Thoracic aorta (tissue), 2 donors: ENCODE measurements at regions not wholly inside any gene's neighbourhood (a gene's known extent, or its start where the extent isn't known, plus 50 kb on each side); places are given as distances from the start of the nearest gene placed in this dataset.

Experiments used
- ATAC-seq: fragments of 150-250 bp; one replicate; pipeline ENCODE4 v1.8.0; 2017; ENCODE audit warnings: low read depth; ENCODE audit not compliant: insufficient number of reproducible peaks, low FRiP score
- DNase-seq: peaks from one replicate; pipeline ENCODE4 v3.0.0-alpha.2; 2020; ENCODE audit warnings: low spot score
- H3K27ac ChIP-seq, 2 donors: fragments of 200-600 bp; sonication (generic); 1 replicate in 1 of 2; 2 replicates in 1 of 2; pipeline ENCODE4 v1.5.1; 2016; ENCODE audit warnings: mild to moderate bottlenecking in 2 of 2, moderate library complexity in 2 of 2
- H3K27me3 ChIP-seq: fragments of 200-600 bp; sonication (generic); replicated peaks from 2 replicates; pipeline ENCODE4 v1.6.0; 2016; ENCODE audit warnings: mild to moderate bottlenecking; ENCODE audit not compliant: insufficient read depth
- H3K36me3 ChIP-seq: fragments of 200-600 bp; sonication (generic); one replicate; pipeline ENCODE4 v1.5.1; 2016
- H3K4me1 ChIP-seq, 2 donors: fragments of 200-600 bp; sonication (generic); 1 replicate in 1 of 2; 2 replicates in 1 of 2; pipeline versions ENCODE4 v1.5.1 to v1.6.0; 2016; ENCODE audit warnings: low read depth in 2 of 2, mild to moderate bottlenecking in 1 of 2; ENCODE audit not compliant: control insufficient read depth in 1 of 2
- H3K4me3 ChIP-seq: fragments of 200-600 bp; sonication (generic); 2 replicates; pipeline ENCODE4 v1.5.1; 2016; ENCODE audit warnings: mild to moderate bottlenecking
- H3K9me3 ChIP-seq: fragments of 200-600 bp; sonication (generic); 2 replicates; pipeline ENCODE4 v1.5.1; 2016
- TF ChIP-seq, protein P1 (sequence below): fragments of 200-600 bp; sonication (generic); IDR thresholded peaks from one replicate; pipeline ENCODE4 v1.5.1; 2019; ENCODE audit warnings: antibody characterized with exemption

DNA sequence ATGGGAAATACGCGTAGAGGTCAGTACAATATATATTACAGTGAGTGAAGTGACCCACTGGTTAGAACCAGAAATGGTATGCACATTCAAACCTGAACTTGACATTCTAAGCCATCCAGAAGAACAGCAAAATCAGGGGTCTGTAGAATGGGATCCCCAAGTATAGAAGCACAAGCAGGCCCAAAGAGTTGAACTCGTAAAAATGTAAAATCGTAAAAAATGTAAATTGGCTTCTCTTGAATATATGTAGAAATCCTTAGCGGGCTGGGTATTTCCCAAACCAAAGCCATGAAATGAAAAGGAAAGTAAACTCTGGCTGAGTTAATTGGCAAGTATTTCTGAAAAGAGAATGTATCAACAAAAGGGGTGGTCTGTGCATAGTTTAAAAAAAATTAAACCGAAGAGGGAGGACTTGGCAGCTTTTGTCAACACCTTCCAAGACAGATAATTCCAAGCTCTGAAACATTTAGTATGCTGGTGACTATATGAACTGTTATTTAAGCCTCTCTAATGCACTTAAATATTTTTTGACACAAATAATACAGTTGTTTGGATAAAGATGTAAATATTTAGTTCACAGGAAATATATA is 1505.6 kb upstream of the FLRT2 start:
- Histone ChIP-seq H3K27ac (no peak overlapping the region), H3K9me3 (no peaks in the 10 kb centered on the region), H3K27me3 (no peaks in the 10 kb centered on the region), H3K36me3 (no peaks in the 10 kb centered on the region), H3K4me1 (no peaks in the 10 kb centered on the region), H3K4me3 (no peak overlapping the region)
- DNase-seq: no peak
- ATAC-seq: no peak
- TF ChIP-seq, protein P1, sequence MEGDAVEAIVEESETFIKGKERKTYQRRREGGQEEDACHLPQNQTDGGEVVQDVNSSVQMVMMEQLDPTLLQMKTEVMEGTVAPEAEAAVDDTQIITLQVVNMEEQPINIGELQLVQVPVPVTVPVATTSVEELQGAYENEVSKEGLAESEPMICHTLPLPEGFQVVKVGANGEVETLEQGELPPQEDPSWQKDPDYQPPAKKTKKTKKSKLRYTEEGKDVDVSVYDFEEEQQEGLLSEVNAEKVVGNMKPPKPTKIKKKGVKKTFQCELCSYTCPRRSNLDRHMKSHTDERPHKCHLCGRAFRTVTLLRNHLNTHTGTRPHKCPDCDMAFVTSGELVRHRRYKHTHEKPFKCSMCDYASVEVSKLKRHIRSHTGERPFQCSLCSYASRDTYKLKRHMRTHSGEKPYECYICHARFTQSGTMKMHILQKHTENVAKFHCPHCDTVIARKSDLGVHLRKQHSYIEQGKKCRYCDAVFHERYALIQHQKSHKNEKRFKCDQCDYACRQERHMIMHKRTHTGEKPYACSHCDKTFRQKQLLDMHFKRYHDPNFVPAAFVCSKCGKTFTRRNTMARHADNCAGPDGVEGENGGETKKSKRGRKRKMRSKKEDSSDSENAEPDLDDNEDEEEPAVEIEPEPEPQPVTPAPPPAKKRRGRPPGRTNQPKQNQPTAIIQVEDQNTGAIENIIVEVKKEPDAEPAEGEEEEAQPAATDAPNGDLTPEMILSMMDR: no peak

GRCh38 chr14:84025106-84026012 is 1504.6 kb upstream of the FLRT2 start:
- ATAC-seq (no peak), DNase-seq (no peak)
- Histone ChIP-seq H3K27ac (no peak overlapping the region), H3K36me3 (no peaks in the 10 kb centered on the region), H3K9me3 (no peaks in the 10 kb centered on the region), H3K4me3 (no peak overlapping the region), H3K4me1 (no peaks in the 10 kb centered on the region), H3K27me3 (no peaks in the 10 kb centered on the region)
- TF ChIP-seq, protein P1: no peak

DNA sequence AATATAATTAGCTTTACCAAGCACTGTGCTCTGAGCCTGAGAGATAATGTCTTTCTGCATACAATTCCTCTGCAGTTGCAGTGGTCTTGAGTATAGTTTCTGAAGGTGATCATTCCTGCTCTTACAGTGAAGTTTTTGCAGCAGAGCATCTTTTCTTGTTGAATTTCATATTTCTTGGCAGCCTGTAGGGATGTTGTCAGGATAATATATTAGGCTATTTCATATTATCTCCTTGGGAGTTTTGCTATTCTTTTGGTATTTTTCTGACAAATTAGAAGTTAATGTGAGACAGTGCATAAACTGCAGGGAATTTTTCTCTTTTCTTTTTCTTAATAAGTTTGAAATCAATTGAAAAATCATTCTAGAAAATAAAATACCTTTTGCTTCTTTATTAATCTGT is 1502.6 kb upstream of the FLRT2 start:
- no peak for DNase-seq
- Histone ChIP-seq H3K27me3 (no peaks in the 10 kb centered on the region), H3K9me3 (no peaks in the 10 kb centered on the region), H3K4me1 (no peaks in the 10 kb centered on the region), H3K27ac (no peak overlapping the region), H3K4me3 (no peak overlapping the region), H3K36me3 (no peaks in the 10 kb centered on the region)
- ATAC-seq: no peak
- TF ChIP-seq, protein P1: no peak

GRCh38 chr14:84028080-84028604 is 1501.8 kb upstream of the FLRT2 start:
- H3K27ac ChIP-seq: no peak overlapping the region
- H3K4me3 ChIP-seq: no peak overlapping the region
- ATAC-seq: no peak
- no peaks in the 10 kb centered on the region for H3K4me1 ChIP-seq
- H3K27me3 ChIP-seq: no peaks in the 10 kb centered on the region
- no peaks in the 10 kb centered on the region for H3K36me3 ChIP-seq
- TF ChIP-seq, protein P1: no peak
- no peak for DNase-seq
- H3K9me3 ChIP-seq: no peaks in the 10 kb centered on the region

DNA sequence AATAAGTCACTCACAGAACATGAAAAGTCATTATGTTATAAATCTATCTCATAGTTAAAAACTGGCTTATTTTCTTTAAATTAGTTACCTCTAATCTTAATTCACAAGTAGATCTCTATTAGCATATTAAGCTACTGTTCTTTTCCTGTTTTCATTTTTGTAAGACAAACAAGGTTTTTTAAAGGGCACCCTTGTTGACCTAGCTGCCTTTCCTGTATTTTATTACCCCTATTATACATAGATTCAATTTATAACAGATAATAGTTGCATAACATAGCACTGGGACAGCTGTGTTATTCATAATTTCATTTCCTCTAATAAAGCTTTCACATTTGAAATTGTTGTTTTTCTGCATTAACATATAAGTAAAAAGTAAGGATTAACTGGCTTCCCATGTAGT is 1500.7 kb upstream of the FLRT2 start:
- Histone ChIP-seq H3K9me3 (no peaks in the 10 kb centered on the region), H3K4me3 (no peak overlapping the region), H3K27me3 (no peaks in the 10 kb centered on the region), H3K36me3 (no peaks in the 10 kb centered on the region), H3K4me1 (no peaks in the 10 kb centered on the region), H3K27ac (no peak overlapping the region)
- ATAC-seq (no peak), DNase-seq (no peak)
- TF ChIP-seq, protein P1: no peak
